ENCODE measurements at regions not wholly inside any gene's neighbourhood (a gene's known extent, or its start where the extent isn't known, plus 50 kb on each side); places are given as distances from the start of the nearest gene placed in this dataset.

DNA sequence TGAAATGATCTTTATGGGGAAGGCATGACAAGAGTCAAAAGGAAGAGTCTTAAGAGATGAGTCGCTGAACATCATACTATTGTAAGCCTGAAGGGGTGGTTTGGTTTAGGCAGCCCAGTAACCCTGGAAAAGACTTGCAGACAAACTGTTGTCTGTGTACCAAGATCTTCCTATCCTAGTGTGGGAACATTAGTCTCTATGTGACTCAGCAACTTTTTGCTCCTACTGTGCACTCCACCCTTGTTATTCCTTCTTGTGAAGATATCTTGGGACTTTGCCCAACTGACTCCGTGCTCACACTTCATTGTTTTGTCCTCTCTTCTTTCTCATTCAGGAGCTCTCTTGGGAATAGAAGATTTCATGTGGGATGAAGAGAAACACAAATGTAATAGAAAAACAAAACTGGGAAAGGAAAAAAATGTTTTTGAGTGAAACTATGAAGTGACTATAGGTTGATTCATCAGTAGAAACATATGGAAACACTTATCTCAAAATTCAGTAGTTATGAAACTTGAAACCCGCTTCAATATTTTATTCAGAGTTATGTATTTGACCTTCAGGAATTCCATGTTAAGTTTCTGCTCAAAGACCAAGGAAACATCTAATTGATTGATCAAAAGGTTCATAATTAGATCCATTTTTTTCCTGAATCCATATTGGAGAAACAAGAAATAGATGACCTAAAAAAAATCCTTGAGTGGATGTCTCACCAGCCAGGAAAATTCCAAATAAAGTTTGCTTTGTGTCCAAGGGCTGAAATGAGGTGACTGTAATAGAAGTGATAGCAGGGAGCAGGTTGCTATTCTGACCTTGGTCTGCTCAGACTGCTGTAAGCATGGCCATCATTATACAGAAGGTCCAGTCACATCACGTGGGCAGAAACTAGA lies 67.2 kb downstream of the BTG1 start:
- in situ Hi-C loops (cut with MboI; ENCODE audit: low sequenced_read_pairs, unreplicated experiment), result no loop called here
- TF ChIP-seq, protein P1, sequence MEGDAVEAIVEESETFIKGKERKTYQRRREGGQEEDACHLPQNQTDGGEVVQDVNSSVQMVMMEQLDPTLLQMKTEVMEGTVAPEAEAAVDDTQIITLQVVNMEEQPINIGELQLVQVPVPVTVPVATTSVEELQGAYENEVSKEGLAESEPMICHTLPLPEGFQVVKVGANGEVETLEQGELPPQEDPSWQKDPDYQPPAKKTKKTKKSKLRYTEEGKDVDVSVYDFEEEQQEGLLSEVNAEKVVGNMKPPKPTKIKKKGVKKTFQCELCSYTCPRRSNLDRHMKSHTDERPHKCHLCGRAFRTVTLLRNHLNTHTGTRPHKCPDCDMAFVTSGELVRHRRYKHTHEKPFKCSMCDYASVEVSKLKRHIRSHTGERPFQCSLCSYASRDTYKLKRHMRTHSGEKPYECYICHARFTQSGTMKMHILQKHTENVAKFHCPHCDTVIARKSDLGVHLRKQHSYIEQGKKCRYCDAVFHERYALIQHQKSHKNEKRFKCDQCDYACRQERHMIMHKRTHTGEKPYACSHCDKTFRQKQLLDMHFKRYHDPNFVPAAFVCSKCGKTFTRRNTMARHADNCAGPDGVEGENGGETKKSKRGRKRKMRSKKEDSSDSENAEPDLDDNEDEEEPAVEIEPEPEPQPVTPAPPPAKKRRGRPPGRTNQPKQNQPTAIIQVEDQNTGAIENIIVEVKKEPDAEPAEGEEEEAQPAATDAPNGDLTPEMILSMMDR (IDR thresholded peaks at IDR 0.05; ENCODE audit: borderline replicate concordance, control extremely low read depth, extremely low read depth, insufficient read depth, missing control alignments), result no peak
- DNase-seq (ENCODE audit: low spot score), result no peak

GRCh38 chr12:92077530-92077929 lies 68.1 kb downstream of the BTG1 start:
- DNase-seq (ENCODE audit: low spot score), result no peak
- in situ Hi-C loops (cut with MboI; ENCODE audit: low sequenced_read_pairs, unreplicated experiment), result no loop called here

GRCh38 chr12:92076101-92076500 lies 69.5 kb downstream of the BTG1 start:
- DNase-seq (ENCODE audit: low spot score), result no peak
- TF ChIP-seq, protein P1 (IDR thresholded peaks at IDR 0.05; ENCODE audit: borderline replicate concordance, control extremely low read depth, extremely low read depth, insufficient read depth, missing control alignments), result no peak
- in situ Hi-C loops (cut with MboI; ENCODE audit: low sequenced_read_pairs, unreplicated experiment), result no loop called here

More at GRCh38 chr12:92077530-92077929, 68.1 kb downstream of the BTG1 start:
- TF ChIP-seq, protein P1 (IDR thresholded peaks at IDR 0.05; ENCODE audit: borderline replicate concordance, control extremely low read depth, extremely low read depth, insufficient read depth, missing control alignments), result no peak

DNA sequence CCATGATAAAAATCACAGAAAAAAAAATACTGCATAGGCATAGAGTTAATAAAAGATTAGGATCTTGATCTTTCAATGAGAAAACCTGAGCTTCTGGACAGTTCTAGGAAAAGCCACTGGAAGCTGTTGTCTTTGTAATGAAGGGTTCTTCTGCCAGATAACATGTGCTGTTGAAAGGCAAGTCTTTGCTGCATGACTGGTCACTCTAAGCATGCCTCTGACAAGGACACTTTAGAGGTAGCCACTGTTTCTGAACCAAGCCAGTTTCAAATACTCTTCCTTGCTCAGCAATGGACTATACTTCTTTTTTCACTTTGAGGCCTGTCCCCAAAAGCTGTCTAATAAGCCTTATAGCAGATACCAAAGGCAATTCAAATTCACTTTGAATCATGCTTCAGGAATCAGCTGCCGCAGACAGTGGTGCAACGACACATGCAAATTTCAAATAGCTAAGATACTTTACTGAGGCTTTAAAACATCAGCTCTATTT lies 70.2 kb downstream of the BTG1 start:
- no peak for DNase-seq (ENCODE audit: low spot score)
- TF ChIP-seq, protein P1 (IDR thresholded peaks at IDR 0.05; ENCODE audit: borderline replicate concordance, control extremely low read depth, extremely low read depth, insufficient read depth, missing control alignments), result no peak
- in situ Hi-C loops (cut with MboI; ENCODE audit: low sequenced_read_pairs, unreplicated experiment), result no loop called here

DNA sequence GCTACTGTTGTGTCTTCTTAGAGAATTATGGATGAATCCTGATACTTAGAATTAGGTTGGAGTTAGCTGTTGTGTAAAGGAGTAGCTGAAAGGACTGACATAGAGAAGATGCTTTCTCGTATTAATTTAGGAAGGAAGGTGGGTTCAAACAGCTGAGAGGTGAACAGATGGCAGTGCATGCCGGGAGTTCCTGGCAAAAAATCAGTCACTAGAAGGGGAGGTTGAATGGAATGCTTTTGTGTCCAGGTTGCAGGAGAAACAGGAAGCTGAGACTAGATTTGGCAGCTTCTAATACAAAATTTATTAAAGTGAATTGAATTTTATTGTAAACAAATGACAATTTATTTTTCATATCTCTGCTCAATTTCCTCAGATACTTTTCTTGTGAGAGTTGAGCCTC lies 70.8 kb downstream of the BTG1 start:
- TF ChIP-seq, protein P1 (IDR thresholded peaks at IDR 0.05; ENCODE audit: borderline replicate concordance, control extremely low read depth, extremely low read depth, insufficient read depth, missing control alignments), result no peak
- in situ Hi-C loops (cut with MboI; ENCODE audit: low sequenced_read_pairs, unreplicated experiment), result no loop called here
- no peak for DNase-seq (ENCODE audit: low spot score)

DNA sequence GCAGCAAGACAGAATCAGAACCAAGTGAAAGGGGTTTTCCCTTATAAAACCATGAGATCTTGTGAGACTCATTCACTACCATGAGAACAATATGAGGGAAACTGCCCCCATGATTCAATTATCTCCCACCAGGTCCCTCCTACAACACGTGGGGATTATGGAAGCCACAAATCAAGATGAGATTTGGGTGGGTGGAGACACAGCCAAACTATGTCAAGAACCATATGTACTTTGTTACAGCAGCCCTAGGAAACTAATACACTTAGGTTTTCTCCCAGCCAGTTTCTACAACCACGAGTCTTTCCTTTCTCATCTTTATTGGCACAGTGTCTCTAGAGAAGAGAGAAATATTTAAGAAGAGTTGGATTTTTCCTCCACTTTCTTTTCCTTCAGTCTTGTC lies 72.6 kb downstream of the BTG1 start:
- TF ChIP-seq, protein P1 (IDR thresholded peaks at IDR 0.05; ENCODE audit: borderline replicate concordance, control extremely low read depth, extremely low read depth, insufficient read depth, missing control alignments), result no peak
- in situ Hi-C loops (cut with MboI; ENCODE audit: low sequenced_read_pairs, unreplicated experiment), result no loop called here

More for the DNA sequence above, 72.6 kb downstream of the BTG1 start:
- DNase-seq (ENCODE audit: low spot score), result no peak

Data from GM13976 (cell line).